ENCODE measurements at regions not wholly inside any gene's neighbourhood (a gene's known extent, or its start where the extent isn't known, plus 50 kb on each side); places are given as distances from the start of the nearest gene placed in this dataset.

DNA sequence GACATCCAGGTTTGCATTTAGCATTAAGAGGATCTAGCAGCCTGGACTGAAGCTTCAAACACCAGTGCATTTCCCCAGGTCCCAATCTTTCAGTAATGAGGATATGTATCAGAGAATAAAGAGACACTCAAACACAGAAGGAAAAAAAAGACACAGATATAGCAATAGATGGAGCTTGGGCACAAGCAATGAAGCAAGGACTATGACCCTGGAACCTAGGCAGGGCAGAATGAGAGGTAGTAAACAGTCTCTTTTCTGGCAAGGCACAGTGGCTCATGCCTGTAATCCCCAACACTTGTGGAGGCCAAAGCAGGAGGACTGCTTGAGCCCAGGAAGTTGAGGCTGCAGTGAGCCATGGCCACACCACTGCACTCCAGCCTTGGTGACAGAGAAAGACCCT lies 80.7 kb upstream of the HNRNPA3 start:
- no peak for DNase-seq (ENCODE audit: low spot score)
- Histone ChIP-seq H3K4me3 (no peak overlapping the region), H3K27me3 (no peaks in the 10 kb centered on the region), H3K79me2 (no peaks in the 10 kb centered on the region), H3K4me1 (ENCODE audit: insufficient read depth) (no peaks in the 10 kb centered on the region), H3K36me3 (replicated peaks; ENCODE audit: insufficient read depth, low read depth) (no peaks in the 10 kb centered on the region), H3K27ac (no peak overlapping the region), H3K9me3 (ENCODE audit: low read depth) (no peaks in the 10 kb centered on the region), H2AFZ (no peak overlapping the region), H4K20me1 (ENCODE audit: insufficient read depth, poor library complexity, severe bottlenecking) (no peaks in the 10 kb centered on the region), H3K4me2 (no peak overlapping the region), H3K9me2 (replicated peaks; ENCODE audit: insufficient read depth) (no peaks in the 10 kb centered on the region)
- TF ChIP-seq EZH2phosphoT487 (IDR thresholded peaks at IDR 0.05; ENCODE audit: low read depth, severe bottlenecking, unreplicated experiment) (no peak), EZH2 (IDR thresholded peaks at IDR 0.05; ENCODE audit: borderline replicate concordance) (no peak)
- TF ChIP-seq, protein P1, sequence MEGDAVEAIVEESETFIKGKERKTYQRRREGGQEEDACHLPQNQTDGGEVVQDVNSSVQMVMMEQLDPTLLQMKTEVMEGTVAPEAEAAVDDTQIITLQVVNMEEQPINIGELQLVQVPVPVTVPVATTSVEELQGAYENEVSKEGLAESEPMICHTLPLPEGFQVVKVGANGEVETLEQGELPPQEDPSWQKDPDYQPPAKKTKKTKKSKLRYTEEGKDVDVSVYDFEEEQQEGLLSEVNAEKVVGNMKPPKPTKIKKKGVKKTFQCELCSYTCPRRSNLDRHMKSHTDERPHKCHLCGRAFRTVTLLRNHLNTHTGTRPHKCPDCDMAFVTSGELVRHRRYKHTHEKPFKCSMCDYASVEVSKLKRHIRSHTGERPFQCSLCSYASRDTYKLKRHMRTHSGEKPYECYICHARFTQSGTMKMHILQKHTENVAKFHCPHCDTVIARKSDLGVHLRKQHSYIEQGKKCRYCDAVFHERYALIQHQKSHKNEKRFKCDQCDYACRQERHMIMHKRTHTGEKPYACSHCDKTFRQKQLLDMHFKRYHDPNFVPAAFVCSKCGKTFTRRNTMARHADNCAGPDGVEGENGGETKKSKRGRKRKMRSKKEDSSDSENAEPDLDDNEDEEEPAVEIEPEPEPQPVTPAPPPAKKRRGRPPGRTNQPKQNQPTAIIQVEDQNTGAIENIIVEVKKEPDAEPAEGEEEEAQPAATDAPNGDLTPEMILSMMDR (IDR thresholded peaks at IDR 0.05; ENCODE audit: poor library complexity), result no peak

DNA sequence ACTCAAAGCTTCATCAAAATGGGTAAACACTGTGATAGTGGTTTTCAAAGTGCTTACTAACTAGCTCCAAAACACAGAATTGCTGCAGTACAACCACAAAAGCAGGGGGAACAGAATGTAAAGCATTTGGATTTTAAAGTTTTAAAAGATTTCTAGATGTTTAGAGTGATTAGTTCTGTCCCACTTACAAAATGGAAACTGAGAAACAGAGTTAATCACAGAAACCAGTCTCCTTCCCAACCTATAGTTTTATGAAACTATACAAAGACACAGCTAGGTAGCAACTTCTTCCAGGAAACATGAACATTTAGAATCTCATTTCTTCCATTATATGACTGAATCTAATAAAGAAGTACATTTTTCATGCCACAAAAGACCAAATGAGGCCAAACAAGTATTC lies 73.8 kb upstream of the HNRNPA3 start:
- Histone ChIP-seq H3K27ac (no peak overlapping the region), H3K9me3 (ENCODE audit: low read depth) (no peaks in the 10 kb centered on the region), H3K4me2 (no peak overlapping the region), H2AFZ (no peak overlapping the region), H3K27me3 (peaks cover 8% of the 10 kb centered on the region), H3K9me2 (replicated peaks; ENCODE audit: insufficient read depth) (no peaks in the 10 kb centered on the region), H4K20me1 (ENCODE audit: insufficient read depth, poor library complexity, severe bottlenecking) (no peaks in the 10 kb centered on the region), H3K4me1 (ENCODE audit: insufficient read depth) (no peaks in the 10 kb centered on the region), H3K79me2 (no peaks in the 10 kb centered on the region), H3K4me3 (no peak overlapping the region), H3K36me3 (replicated peaks; ENCODE audit: insufficient read depth, low read depth) (no peaks in the 10 kb centered on the region)
- TF ChIP-seq EZH2phosphoT487 (IDR thresholded peaks at IDR 0.05; ENCODE audit: low read depth, severe bottlenecking, unreplicated experiment), result no peak
- TF ChIP-seq, protein P1 (IDR thresholded peaks at IDR 0.05; ENCODE audit: poor library complexity), result no peak
- no peak for TF ChIP-seq EZH2 (IDR thresholded peaks at IDR 0.05; ENCODE audit: borderline replicate concordance)
- no peak for DNase-seq (ENCODE audit: low spot score)

DNA sequence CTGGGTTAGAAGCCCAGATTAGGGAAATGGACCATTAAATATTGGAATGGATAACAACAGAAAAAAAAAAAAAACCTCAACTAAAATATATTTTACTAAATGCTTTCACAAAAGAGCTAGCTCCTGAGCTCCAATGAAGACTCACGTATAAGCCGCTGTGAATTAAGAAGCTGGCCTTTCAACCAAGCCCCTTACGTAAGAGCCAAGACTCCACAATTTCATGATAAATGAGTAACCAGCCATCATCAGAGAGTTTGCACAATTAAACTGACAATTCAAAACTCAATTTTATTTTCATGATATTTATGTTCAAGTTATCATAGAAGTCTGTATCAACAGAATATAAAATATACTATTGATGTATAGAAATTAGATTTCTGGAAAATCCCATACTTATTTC lies 70.7 kb upstream of the HNRNPA3 start:
- Histone ChIP-seq H3K9me2 (replicated peaks; ENCODE audit: insufficient read depth) (no peaks in the 10 kb centered on the region), H3K4me2 (no peak overlapping the region), H3K9me3 (ENCODE audit: low read depth) (no peaks in the 10 kb centered on the region), H4K20me1 (ENCODE audit: insufficient read depth, poor library complexity, severe bottlenecking) (no peaks in the 10 kb centered on the region), H3K4me3 (no peak overlapping the region), H3K4me1 (ENCODE audit: insufficient read depth) (no peaks in the 10 kb centered on the region), H3K27ac (no peak overlapping the region), H3K36me3 (replicated peaks; ENCODE audit: insufficient read depth, low read depth) (no peaks in the 10 kb centered on the region), H3K27me3 (peaks cover 8% of the 10 kb centered on the region), H2AFZ (no peak overlapping the region), H3K79me2 (no peaks in the 10 kb centered on the region)
- WGBS (ENCODE audit: low lambda C conversion rate, missing lambda C conversion rate), result 89% methylated on average over 3 of the region's 3 CpGs
- TF ChIP-seq EZH2 (IDR thresholded peaks at IDR 0.05; ENCODE audit: borderline replicate concordance) (no peak), EZH2phosphoT487 (IDR thresholded peaks at IDR 0.05; ENCODE audit: low read depth, severe bottlenecking, unreplicated experiment) (no peak)
- TF ChIP-seq, protein P1 (IDR thresholded peaks at IDR 0.05; ENCODE audit: poor library complexity), result no peak
- DNase-seq (ENCODE audit: low spot score), result no peak

DNA sequence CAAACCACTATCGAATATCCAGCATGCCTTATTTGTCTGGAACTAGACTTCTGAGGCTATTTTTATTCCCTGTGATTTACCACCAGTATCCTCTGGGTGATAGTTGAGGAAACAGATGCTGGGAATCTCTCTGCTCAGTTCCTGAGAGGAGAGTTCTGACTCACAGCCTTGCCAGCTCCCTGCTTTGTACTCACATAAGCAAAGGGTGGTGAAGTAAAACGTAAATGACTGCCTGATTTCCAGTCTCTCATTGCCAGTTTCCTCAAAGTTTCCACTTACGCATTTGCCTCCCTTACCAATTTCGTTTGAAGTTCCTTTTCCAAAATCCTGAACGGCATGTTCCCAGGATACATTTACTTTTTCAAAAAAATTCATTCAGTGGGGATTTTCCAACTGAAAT lies 69.2 kb upstream of the HNRNPA3 start:
- TF ChIP-seq, protein P1 (IDR thresholded peaks at IDR 0.05; ENCODE audit: poor library complexity), result no peak
- TF ChIP-seq EZH2phosphoT487 (IDR thresholded peaks at IDR 0.05; ENCODE audit: low read depth, severe bottlenecking, unreplicated experiment) (no peak), EZH2 (IDR thresholded peaks at IDR 0.05; ENCODE audit: borderline replicate concordance) (no peak)
- peak; percentile 56 for DNase-seq (ENCODE audit: low spot score)

More for the DNA sequence above, 69.2 kb upstream of the HNRNPA3 start:
- Histone ChIP-seq H3K9me2 (replicated peaks; ENCODE audit: insufficient read depth) (no peaks in the 10 kb centered on the region), H3K79me2 (no peaks in the 10 kb centered on the region), H3K36me3 (replicated peaks; ENCODE audit: insufficient read depth, low read depth) (no peaks in the 10 kb centered on the region), H4K20me1 (ENCODE audit: insufficient read depth, poor library complexity, severe bottlenecking) (no peaks in the 10 kb centered on the region), H3K27ac (no peak overlapping the region), H3K4me1 (ENCODE audit: insufficient read depth) (peaks cover 8% of the 10 kb centered on the region), H2AFZ (no peak overlapping the region), H3K27me3 (peaks cover 19% of the 10 kb centered on the region), H3K4me2 (no peak overlapping the region), H3K9me3 (ENCODE audit: low read depth) (no peaks in the 10 kb centered on the region), H3K4me3 (no peak overlapping the region)
- WGBS (ENCODE audit: low lambda C conversion rate, missing lambda C conversion rate), result 41% methylated on average over 5 of the region's 5 CpGs
